GM23338 (cell line): ENCODE measurements at regions not wholly inside any gene's neighbourhood (a gene's known extent, or its start where the extent isn't known, plus 50 kb on each side); places are given as distances from the start of the nearest gene placed in this dataset.

Source experiments
- ATAC-seq: fragments of 200-7000 bp; cut with Tn5 transposase; 3 replicates; pipeline ENCODE4 v1.9.1; 2020
- DNase-seq: peaks from one replicate; pipeline ENCODE4 v3.0.0-alpha.2; 2015; ENCODE audit warnings: low spot score
- H2AFZ ChIP-seq: fragments of 200-600 bp; sonication (generic); 2 replicates; pipeline ENCODE4 v1.8.0; 2016; ENCODE audit warnings: antibody characterized with exemption, mild to moderate bottlenecking, moderate library complexity
- H3F3A ChIP-seq: fragments of 200-600 bp; sonication (generic); replicated peaks from 2 replicates; pipeline ENCODE4 v1.8.0; 2017; ENCODE audit warnings: antibody characterized with exemption, mixed run types, low read depth
- H3K27ac ChIP-seq: fragments of 200-600 bp; sonication (generic); 2 replicates; pipeline ENCODE4 v1.6.1; 2016; ENCODE audit warnings: low read depth
- H3K27me3 ChIP-seq: fragments of 200-600 bp; sonication (generic); 2 replicates; pipeline ENCODE4 v1.8.0; 2016; ENCODE audit warnings: mild to moderate bottlenecking, mixed run types, moderate library complexity; ENCODE audit not compliant: insufficient read depth
- H3K36me3 ChIP-seq: fragments of 200-600 bp; sonication (generic); 2 replicates; pipeline ENCODE4 v1.8.0; 2016; ENCODE audit warnings: mild to moderate bottlenecking; ENCODE audit not compliant: insufficient read depth
- H3K4me1 ChIP-seq: fragments of 200-600 bp; sonication (generic); 2 replicates; pipeline ENCODE4 v1.8.0; 2016; ENCODE audit warnings: mild to moderate bottlenecking, moderate library complexity; ENCODE audit not compliant: insufficient read depth
- H3K4me2 ChIP-seq: fragments of 200-600 bp; sonication (generic); 2 replicates; pipeline ENCODE4 v1.7.1; 2017; ENCODE audit warnings: mixed run types
- H3K4me3 ChIP-seq: fragments of 200-600 bp; sonication (generic); 2 replicates; pipeline ENCODE4 v1.6.1; 2016; ENCODE audit warnings: mixed run types
- H3K79me2 ChIP-seq: fragments of 200-600 bp; sonication (generic); replicated peaks from 2 replicates; pipeline ENCODE4 v1.8.0; 2017; ENCODE audit warnings: mild to moderate bottlenecking; ENCODE audit not compliant: insufficient read depth
- H3K9me2 ChIP-seq: fragments of 200-600 bp; sonication (generic); 2 replicates; pipeline ENCODE4 v1.8.0; 2017; ENCODE audit not compliant: insufficient read depth
- H4K20me1 ChIP-seq: fragments of 200-600 bp; sonication (generic); replicated peaks from 2 replicates; pipeline ENCODE4 v1.8.0; 2017; ENCODE audit warnings: mild to moderate bottlenecking; ENCODE audit not compliant: insufficient read depth
- H3K27ac Mint-ChIP-seq: 2 replicates; pipeline ENCODE4 v1.8.0; 2020; ENCODE audit warnings: inconsistent platforms, mild to moderate bottlenecking, moderate library complexity, mixed read lengths
- H3K27me3 Mint-ChIP-seq: 3 replicates; pipeline ENCODE4 v1.8.0; 2022; ENCODE audit warnings: low read depth, mild to moderate bottlenecking, moderate library complexity, mixed read lengths, inconsistent platforms; ENCODE audit not compliant: insufficient read depth, poor library complexity
- H3K36me3 Mint-ChIP-seq: 3 replicates; pipeline ENCODE4 v1.8.0; 2021; ENCODE audit warnings: low read depth, mild to moderate bottlenecking, inconsistent platforms, moderate library complexity, mixed read lengths
- H3K4me1 Mint-ChIP-seq: 3 replicates; pipeline ENCODE4 v1.8.0; 2020; ENCODE audit warnings: mild to moderate bottlenecking, inconsistent platforms, mixed read lengths
- H3K4me3 Mint-ChIP-seq: 3 replicates; pipeline ENCODE4 v1.8.0; 2021; ENCODE audit warnings: moderate library complexity, mild to moderate bottlenecking, inconsistent platforms, mixed read lengths
- H3K9me3 Mint-ChIP-seq: 3 replicates; pipeline ENCODE4 v1.8.0; 2020; ENCODE audit warnings: moderate library complexity, mild to moderate bottlenecking, inconsistent platforms, mixed read lengths
- CREB1 ChIP-seq: fragments of 250-450 bp; sonication (Bioruptor Pico); IDR thresholded peaks from 2 replicates; pipeline ENCODE4 v1.5.0; 2020; ENCODE audit warnings: low read depth, mild to moderate bottlenecking, moderate library complexity
- ETS1 ChIP-seq: IDR thresholded peaks from 2 replicates; pipeline ENCODE4 v1.6.1; 2016; ENCODE audit warnings: antibody characterized with exemption
- EZH2 ChIP-seq: fragments of 200-600 bp; sonication (generic); IDR thresholded peaks from one replicate; pipeline ENCODE4 v1.8.0; 2017; ENCODE audit warnings: antibody characterized with exemption, mild to moderate bottlenecking, low read depth; ENCODE audit not compliant: unreplicated experiment
- POLR2AphosphoS5 ChIP-seq: IDR thresholded peaks from 2 replicates; pipeline ENCODE4 v1.6.1; 2016; ENCODE audit warnings: antibody characterized with exemption, low read depth
- REST ChIP-seq: IDR thresholded peaks from one replicate; pipeline ENCODE4 v1.6.1; 2018; ENCODE audit warnings: antibody characterized with exemption; ENCODE audit not compliant: unreplicated experiment
- ZNF462 ChIP-seq: fragments of 250-450 bp; sonication (Bioruptor Pico); IDR thresholded peaks from 2 replicates; pipeline ENCODE4 v1.5.0; 2020; ENCODE audit warnings: mild to moderate bottlenecking, moderate library complexity

- TF ChIP-seq ZNF462 (CRISPR knock-in tag) = no peak
- TF ChIP-seq REST = no peak
- no peak for TF ChIP-seq POLR2AphosphoS5
Measured at GRCh38 chr10:128318366-128318765, 192.1 kb upstream of the MKI67 start (continued).

GRCh38 chr10:128318913-128319312 lies 192.7 kb upstream of the MKI67 start:
- H3K36me3 Mint-ChIP-seq = no peaks in the 10 kb centered on the region
- H3K27me3 Mint-ChIP-seq = peaks cover 4% of the 10 kb centered on the region
- no peaks in the 10 kb centered on the region for H3K79me2 ChIP-seq
- H3K27ac ChIP-seq = no peak overlapping the region
- no peaks in the 10 kb centered on the region for H3K9me3 Mint-ChIP-seq
- ATAC-seq (no peak), DNase-seq (no peak)
- H3K4me3 Mint-ChIP-seq = no peak overlapping the region
- H3F3A ChIP-seq = no peaks in the 10 kb centered on the region
- peaks cover 6% of the 10 kb centered on the region for H3K4me1 Mint-ChIP-seq
- 0 out of 2 replicates have a peak overlapping the region, but pooled peaks have one; percentile 48 for H2AFZ ChIP-seq
- H3K9me2 ChIP-seq = no peaks in the 10 kb centered on the region
- no peak overlapping the region for H3K4me3 ChIP-seq
- H3K27ac Mint-ChIP-seq = no peak overlapping the region
- no peaks in the 10 kb centered on the region for H3K36me3 ChIP-seq
- no peak overlapping the region for H3K4me2 ChIP-seq
- H4K20me1 ChIP-seq = no peaks in the 10 kb centered on the region
- H3K4me1 ChIP-seq = no peaks in the 10 kb centered on the region
- H3K27me3 ChIP-seq = no peaks in the 10 kb centered on the region
- TF ChIP-seq POLR2AphosphoS5 (no peak), CREB1 (CRISPR knock-in tag) (no peak), ETS1 (no peak), EZH2 (no peak)
